ENCODE measurements at regions not wholly inside any gene's neighbourhood (a gene's known extent, or its start where the extent isn't known, plus 50 kb on each side); places are given as distances from the start of the nearest gene placed in this dataset.

DNA sequence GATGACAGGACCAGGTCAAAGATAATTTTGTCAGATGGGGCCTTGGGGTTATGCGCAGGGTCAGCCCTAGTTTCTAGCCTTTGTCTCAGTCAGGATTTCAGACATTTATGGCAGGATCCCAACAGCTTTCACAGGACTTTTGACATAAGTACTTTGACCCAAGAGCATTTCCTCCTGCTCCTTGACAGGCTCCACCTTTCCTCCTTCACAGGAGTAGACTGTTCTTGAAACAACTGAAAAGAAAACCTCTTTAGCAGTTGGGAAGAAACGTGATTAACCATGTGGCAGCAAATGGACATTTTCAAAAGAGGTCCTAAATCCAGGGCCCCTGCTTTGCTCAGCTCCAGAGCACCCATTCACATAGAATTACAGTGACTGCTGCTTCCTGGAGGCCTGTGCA lies 120.4 kb upstream of the MAP3K7 start:
- TF ChIP-seq POLR2A (IDR thresholded peaks at IDR 0.05) (no peak), POLR2AphosphoS5 (IDR thresholded peaks at IDR 0.05) (no peak)
- TF ChIP-seq, protein P1, sequence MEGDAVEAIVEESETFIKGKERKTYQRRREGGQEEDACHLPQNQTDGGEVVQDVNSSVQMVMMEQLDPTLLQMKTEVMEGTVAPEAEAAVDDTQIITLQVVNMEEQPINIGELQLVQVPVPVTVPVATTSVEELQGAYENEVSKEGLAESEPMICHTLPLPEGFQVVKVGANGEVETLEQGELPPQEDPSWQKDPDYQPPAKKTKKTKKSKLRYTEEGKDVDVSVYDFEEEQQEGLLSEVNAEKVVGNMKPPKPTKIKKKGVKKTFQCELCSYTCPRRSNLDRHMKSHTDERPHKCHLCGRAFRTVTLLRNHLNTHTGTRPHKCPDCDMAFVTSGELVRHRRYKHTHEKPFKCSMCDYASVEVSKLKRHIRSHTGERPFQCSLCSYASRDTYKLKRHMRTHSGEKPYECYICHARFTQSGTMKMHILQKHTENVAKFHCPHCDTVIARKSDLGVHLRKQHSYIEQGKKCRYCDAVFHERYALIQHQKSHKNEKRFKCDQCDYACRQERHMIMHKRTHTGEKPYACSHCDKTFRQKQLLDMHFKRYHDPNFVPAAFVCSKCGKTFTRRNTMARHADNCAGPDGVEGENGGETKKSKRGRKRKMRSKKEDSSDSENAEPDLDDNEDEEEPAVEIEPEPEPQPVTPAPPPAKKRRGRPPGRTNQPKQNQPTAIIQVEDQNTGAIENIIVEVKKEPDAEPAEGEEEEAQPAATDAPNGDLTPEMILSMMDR (IDR thresholded peaks at IDR 0.05) = no peak

All from breast epithelium (tissue), 3 donors.